GM19324 (cell line): ENCODE measurements at regions not wholly inside any gene's neighbourhood (a gene's known extent, or its start where the extent isn't known, plus 50 kb on each side); places are given as distances from the start of the nearest gene placed in this dataset.
"Not testable (repeated sequence)": the region's sequence is repeated elsewhere in the genome, so short reads cannot be mapped to it uniquely, and the experiment has no call there.

Experiments used
- ATAC-seq: cut with Tn5 transposase; IDR thresholded peaks from one replicate; pipeline ENCODE4 v1.9.1; 2021; ENCODE audit warnings: mild to moderate bottlenecking, moderate library complexity; ENCODE audit not compliant: unreplicated experiment, low FRiP score

DNA sequence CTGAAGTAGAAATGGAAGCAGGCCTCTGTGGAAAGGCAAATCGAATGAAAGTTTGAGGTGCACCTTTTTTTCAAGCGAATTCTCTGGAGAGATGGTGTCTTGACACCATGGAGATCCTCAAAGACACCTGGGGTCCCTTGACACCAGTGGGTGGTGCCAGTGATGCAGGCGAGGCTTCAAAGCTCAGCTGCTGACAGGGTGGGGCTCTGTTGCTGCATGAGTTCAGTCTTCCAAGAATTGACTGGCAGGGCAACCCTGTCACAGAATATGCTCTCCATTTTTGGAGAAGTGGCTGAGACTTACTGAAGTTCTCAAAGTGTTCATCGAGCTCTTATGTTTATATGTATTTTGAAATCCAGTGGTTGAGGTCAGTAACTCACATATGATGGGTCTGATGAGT, 1741.6 kb downstream of the SPATA31A7 start:
- not testable (repeated sequence) for ATAC-seq

DNA sequence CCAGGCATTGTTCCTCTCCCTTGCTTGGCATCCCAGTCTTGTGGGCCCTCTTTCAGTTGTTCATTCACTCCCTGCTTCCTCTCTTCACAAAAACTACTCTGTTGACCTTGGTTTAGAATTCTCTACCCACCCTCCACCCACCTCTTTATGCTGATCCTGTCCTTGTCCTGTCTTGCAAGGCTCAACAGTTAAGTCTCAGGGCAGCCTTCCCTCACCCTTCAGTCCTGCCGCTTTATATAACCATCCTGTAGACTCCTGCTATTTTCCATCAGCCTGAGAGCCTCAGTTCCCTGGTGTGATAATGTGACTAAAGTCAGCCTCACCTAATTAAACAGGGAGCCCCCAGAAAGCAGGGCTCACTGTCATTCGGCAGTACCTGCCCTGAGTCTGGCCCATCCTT, 1763.0 kb downstream of the SPATA31A7 start:
- ATAC-seq: not testable (repeated sequence)
